ENCODE measurements at regions not wholly inside any gene's neighbourhood (a gene's known extent, or its start where the extent isn't known, plus 50 kb on each side); places are given as distances from the start of the nearest gene placed in this dataset.
"Not testable (repeated sequence)": the region's sequence is repeated elsewhere in the genome, so short reads cannot be mapped to it uniquely, and the experiment has no call there.

- DNase-seq: no peak
Observed at GRCh38 chr3:182142928-182143327, 431.2 kb downstream of the SOX2 start.

- no peak for DNase-seq
Observed at GRCh38 chr3:182143903-182144302, 432.2 kb downstream of the SOX2 start.

DNA sequence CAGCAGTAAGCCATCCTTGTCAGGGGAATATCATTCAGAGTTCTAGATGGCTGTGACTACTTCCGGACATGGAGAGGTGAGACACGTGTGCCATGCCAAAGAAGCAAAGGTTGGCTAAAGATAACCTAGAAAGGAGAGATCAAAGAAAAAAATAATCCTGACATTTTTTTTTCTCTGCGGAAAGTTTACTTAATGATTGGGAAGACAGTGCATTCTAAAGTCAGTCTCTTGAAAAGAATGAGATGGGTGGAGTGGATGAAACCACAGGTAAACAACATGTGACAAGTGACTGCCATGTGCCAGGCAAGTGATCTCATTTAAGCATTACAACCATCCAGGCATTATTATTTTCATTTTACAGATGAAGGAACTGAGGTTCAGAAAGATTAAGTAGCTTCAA is 436.6 kb downstream of the SOX2 start:
- no peak for DNase-seq

DNA sequence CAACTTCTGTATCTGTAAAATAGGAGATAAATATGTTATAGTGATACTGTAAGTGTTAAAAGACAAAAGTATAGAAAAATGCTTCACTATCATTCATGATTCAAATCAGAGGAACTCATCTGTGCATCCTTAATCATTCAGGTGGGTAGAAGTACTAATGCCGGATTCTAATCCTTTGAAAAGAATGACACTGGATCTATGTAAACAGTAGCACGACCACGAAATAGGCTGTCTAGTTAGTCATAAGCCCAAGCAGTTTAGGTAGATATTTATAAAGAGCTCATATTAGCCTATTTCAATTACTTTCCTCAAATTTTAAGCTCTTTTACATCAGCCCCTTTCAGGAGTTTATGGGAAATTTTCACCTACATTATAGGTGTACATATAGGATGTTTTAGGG is 437.9 kb downstream of the SOX2 start:
- DNase-seq: no peak

DNA sequence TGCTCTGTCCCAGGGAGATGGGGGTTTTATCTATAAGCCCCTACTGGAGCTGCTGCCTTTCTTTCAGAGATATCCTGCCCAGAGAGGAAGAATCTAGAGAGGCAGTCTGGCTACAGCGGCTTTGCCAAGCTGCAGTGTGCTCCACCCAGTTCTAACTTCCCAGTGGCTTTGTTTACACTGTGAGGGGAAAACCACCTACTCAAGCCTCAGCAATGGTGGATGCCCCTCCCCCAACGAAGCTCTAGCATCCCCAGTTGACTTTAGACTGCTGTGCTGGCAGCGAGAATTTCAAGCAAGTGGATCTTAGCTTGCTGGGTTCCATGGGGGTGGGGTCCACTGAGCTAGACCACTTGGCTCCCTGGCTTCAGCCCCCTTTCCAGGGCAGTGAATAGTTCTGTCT is 444.6 kb downstream of the SOX2 start:
- DNase-seq: not testable (repeated sequence)

DNA sequence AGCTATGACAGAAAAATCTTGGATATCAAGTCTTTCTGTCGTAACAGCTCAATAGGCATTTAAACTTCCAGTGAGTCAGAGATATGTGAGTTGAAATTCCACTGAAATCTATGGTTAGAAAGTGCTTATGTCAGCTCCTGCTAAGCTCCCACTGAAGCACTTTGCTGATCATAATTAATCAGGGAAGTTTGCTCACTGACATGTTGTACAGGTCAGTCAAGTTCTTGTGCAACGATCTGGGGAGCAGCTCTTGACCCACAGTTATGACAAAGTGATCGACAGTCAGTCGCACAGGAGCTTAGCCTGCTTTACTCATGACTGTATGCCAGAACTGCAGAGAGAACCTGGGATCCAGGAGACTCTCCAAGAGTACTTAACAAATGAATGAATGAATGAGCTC is 453.5 kb downstream of the SOX2 start:
- DNase-seq: no peak

DNA sequence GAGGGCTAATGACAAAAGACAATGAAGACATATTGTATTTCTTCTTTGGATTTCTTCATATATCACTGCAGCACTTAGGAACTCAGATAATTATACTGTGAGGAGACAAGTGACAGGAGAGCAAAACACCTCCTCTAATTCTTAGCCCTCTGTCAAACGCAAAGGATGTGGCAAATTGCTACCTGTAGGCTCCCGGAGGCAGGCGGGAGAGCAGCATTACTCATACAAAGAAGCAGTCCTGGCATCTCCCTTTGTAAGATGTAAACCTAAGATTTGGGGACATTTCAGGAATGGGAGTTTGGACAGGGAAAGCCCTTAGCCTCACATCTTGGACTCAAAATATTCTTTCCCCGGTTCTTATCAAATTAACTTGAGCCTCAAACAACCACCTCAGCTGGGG is 460.8 kb downstream of the SOX2 start:
- DNase-seq: no peak

- no peak for DNase-seq
Observed at GRCh38 chr3:182178488-182179200, 466.9 kb downstream of the SOX2 start.

DNA sequence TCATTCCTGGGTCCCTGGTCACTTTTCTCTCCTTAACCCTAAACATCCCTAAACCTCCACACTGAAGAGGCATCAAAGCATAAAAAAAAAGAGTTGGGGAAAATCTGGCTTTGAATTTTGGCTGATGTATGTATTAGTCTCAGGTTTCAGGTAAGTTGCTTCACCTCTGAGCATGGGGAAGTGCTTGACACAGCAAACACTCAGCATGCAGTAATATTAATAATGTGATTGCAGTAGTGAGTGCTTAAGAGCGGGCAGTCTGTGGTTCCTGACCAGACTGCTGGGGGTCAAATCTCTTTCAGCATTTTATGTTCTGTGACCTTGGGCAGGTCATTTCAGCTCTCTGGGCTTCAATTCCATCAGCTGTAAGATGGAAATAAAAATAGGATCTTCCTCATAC is 467.9 kb downstream of the SOX2 start:
- DNase-seq: no peak

DNA sequence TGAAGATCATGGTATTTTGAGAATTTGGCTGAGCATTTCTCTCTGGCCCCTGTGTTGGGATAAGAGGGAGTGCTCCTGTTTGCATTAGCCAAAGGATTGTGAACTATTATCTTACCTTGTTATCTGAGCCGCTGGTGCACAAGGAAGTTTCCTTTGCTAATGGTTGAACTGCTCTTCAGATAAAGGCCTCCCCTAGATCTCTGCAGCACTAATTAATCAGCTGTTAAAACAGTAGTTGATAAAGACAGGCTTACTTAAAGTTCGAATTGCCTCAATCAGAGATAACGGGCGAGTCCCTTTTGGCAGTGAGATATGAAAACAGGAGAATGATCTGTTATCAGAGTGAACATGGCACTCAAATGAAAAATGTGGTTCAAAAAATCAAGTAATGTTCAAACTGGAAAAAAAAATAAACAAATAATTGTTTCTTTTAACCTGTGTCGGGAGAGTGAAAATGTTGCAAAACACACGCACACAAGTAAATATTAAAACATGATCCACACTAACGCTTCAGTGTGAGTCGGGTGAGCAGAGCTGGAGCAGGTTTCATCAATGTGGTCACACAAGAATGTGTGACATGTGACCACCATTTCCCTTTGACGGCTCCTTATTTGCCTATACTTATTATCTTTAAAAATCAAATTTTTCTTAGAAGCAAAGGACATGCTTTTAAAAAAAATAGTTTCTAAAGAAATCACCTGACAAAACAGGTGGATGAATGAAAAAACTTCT is 469.1 kb downstream of the SOX2 start:
- DNase-seq: no peak

GRCh38 chr3:182182531-182182968 is 470.8 kb downstream of the SOX2 start:
- DNase-seq: no peak

GRCh38 chr3:182183716-182184430 is 472.1 kb downstream of the SOX2 start:
- DNase-seq: no peak

GRCh38 chr3:182185313-182185712 is 473.6 kb downstream of the SOX2 start:
- DNase-seq: no peak

- no peak for DNase-seq
Observed at GRCh38 chr3:182190056-182190455, 478.3 kb downstream of the SOX2 start.

DNA sequence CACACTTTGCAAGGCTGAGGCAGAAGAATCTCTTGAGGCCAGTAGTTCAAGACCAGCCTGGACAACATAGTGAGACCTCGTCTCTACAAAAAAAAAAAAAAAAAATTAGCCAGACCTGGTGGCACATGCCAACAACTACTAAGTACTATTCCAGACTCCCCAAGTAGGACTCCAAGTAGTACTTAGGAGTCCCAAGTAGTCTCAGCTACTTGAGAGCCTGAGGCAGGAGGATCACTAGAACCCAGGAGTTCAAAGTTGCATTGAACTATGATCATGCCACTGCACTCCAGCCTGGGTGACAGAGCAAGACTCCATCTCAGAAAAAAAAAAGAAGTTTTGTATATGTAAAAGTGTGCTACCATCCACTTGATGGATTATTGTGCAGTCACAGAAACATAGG is 486.6 kb downstream of the SOX2 start:
- DNase-seq: no peak

GRCh38 chr3:182201456-182202168 is 489.9 kb downstream of the SOX2 start:
- DNase-seq: no peak

- DNase-seq: no peak
Observed at GRCh38 chr3:182212479-182213076, 500.9 kb downstream of the SOX2 start.

GRCh38 chr3:182214416-182214815 is 502.7 kb downstream of the SOX2 start:
- DNase-seq: no peak

DNA sequence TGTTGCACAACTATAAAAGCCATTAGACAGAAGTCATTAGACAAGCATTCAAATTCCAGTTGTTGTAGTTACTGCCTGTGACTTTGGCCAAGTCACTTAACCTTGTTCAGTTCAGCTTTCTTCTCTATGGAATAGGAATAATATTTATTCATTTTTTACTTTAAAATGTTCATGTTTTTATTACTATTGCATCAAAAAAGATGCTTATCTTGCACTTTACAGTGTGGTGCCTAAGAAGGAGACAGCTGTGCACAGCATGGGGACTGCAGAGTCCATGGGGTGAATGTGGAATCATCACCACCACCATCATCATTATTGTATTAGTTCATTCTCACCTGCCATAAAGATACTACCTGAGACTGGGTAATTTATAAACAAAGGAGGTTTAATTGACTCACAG is 504.2 kb downstream of the SOX2 start:
- DNase-seq: no peak

DNA sequence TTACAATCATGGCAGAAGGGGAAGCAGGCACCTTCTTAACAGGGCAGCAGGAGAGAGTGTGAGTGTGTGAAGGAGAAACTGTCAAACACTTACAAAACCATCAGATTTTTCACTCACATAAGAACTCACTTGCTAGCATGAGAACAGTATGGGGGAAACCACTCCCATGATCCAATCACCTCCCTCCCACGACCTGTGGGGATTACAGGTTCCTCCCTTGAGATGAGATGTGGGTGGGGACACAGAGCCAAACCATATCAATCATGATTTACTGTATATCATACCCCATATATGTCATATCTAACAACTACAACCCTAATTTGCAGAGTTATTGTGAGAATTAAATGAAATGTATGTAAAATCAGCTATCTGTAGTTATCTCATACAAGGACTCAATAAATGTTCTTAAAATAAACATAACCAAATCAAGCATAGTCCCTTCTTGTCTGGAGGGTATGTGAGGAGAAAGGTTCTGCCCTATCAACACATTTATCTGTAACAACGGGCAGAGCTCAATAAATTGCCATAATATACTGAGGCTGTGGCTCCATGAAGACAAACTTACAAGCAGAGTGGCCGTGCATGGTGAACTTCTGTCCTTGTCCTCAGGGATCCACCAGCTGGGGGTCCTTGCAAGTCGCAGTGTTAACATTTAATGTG is 504.7 kb downstream of the SOX2 start:
- no peak for DNase-seq

GRCh38 chr3:182220013-182220412 is 508.3 kb downstream of the SOX2 start:
- DNase-seq: no peak

DNA sequence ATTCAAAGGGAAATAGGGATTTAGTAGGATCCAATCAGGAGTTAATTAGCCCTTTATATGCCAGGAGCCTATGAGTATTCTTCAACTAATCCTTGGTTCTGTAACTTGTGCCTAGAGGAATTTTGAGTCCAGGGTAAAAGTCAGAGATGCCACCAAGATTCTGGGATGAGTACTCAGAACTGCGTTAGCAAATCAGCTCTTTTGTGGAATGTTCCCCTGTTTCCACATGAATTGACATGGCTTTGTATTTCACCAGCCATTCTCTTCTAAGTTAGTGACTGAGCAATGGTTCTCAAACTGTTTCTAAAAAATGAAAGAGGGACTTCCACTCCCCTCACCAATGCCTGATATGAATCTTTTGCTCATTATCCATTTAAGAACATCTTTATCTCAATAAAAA is 508.7 kb downstream of the SOX2 start:
- DNase-seq: no peak

All from inflammatory macrophage (primary cell).